PC-3 (cell line): ENCODE measurements at regions not wholly inside any gene's neighbourhood (a gene's known extent, or its start where the extent isn't known, plus 50 kb on each side); places are given as distances from the start of the nearest gene placed in this dataset.

Experiments
- CTCF ChIP-seq: fragments of 300-600 bp; sonication (generic); conservative IDR thresholded peaks from 2 replicates; pipeline ENCODE4 v1.5.1; 2017; ENCODE audit warnings: antibody characterized with exemption, low read depth, mild to moderate bottlenecking, low read length
- EZH2 ChIP-seq: fragments of 300-600 bp; sonication (generic); IDR thresholded peaks from one replicate; pipeline ENCODE4 v1.6.1; 2017; ENCODE audit warnings: antibody characterized with exemption, mild to moderate bottlenecking, low read length; ENCODE audit not compliant: unreplicated experiment
- EZH2phosphoT487 ChIP-seq: fragments of 300-600 bp; sonication (generic); IDR thresholded peaks from 2 replicates; pipeline ENCODE4 v1.6.1; 2018; ENCODE audit warnings: mild to moderate bottlenecking, antibody characterized with exemption, low read length, borderline replicate concordance

GRCh38 chr7:142463401-142463850 is 205.6 kb upstream of the PRSS58 start:
- TF ChIP-seq CTCF (no peak), EZH2 (no peak), EZH2phosphoT487 (no peak)
